HUES64 (cell line): ENCODE measurements at regions not wholly inside any gene's neighbourhood (a gene's known extent, or its start where the extent isn't known, plus 50 kb on each side); places are given as distances from the start of the nearest gene placed in this dataset.
A peak's percentile ranks its signal among the peaks of the same experiment; 100 is the strongest.
"Not testable (repeated sequence)": the region's sequence is repeated elsewhere in the genome, so short reads cannot be mapped to it uniquely, and the experiment has no call there.

Experiments used
- H3K27ac ChIP-seq: 2 replicates; pipeline ENCODE4 v1.7.0; 2013; ENCODE audit warnings: low read depth, low read length, inconsistent platforms
- H3K27me3 ChIP-seq: 2 replicates; pipeline ENCODE4 v1.6.1; 2013; ENCODE audit warnings: mild to moderate bottlenecking, low read length; ENCODE audit not compliant: insufficient read depth
- H3K36me3 ChIP-seq: 2 replicates; pipeline ENCODE4 v1.6.1; 2013; ENCODE audit warnings: mild to moderate bottlenecking, low read length; ENCODE audit not compliant: insufficient read depth
- H3K4me1 ChIP-seq: 2 replicates; pipeline ENCODE4 v1.6.1; 2013; ENCODE audit warnings: mild to moderate bottlenecking, low read length, moderate library complexity; ENCODE audit not compliant: insufficient read depth
- H3K4me3 ChIP-seq: 2 replicates; pipeline ENCODE4 v1.5.1; 2013; ENCODE audit warnings: mild to moderate bottlenecking, low read length, moderate library complexity
- H3K9ac ChIP-seq: 2 replicates; pipeline ENCODE4 v1.6.1; 2013; ENCODE audit warnings: mild to moderate bottlenecking, low read depth, low read length
- H3K9me3 ChIP-seq: 2 replicates; pipeline ENCODE4 v1.6.1; 2013; ENCODE audit warnings: low read depth, low read length; ENCODE audit not compliant: insufficient read depth
- WGBS: fragments of 150-250, 120-280 bp; methylation state at CpG from one replicate; pipeline ENCODE4 v1.1.7; 2013; ENCODE audit warnings: missing lambda C conversion rate; 5-methylcytosine and 5-hydroxymethylcytosine counted together

DNA sequence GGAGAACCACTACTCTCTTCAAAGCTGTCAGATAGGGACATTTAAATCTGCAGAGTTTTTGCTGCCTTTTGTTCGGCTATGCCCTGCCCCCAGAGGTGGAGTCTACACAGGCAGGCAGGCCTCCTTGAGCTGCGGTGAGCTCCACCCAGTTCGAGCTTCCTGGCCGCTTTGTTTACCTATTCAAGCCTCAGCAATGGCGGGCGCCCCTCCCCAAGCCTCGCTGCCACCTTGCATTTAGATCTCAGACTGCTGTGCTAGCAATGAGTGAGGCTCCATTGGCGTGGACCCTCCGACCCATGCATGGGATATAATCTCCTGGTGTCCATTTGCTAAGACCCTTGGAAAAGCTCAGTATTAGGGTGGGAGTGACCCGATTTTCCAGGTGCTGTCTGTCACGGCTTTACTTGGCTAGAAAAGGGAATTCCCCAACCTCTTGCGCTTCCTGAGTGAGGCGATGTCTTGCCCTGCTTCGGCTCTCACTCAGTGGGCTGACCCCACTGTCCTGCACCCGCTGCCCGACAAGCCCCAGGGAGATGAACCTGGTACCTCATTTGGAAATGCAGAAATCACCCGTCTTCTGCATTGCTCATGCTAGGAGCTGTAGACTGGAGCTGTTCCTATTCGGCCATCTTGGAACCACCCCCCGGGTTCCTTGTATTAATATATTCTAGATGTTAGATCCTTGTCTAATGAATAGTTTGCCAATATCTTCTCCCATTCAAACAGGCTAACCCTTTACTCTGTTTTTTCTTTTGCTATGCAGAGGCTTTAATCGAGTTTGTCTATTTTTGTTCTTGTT is 113.8 kb downstream of the COX7C start:
- 92% methylated on average over 19 of the region's 20 CpGs for WGBS
- H3K27me3 ChIP-seq, H3K36me3 ChIP-seq, H3K27ac ChIP-seq, H3K4me1 ChIP-seq, H3K4me3 ChIP-seq, H3K9me3 ChIP-seq, H3K9ac ChIP-seq: not testable (repeated sequence)

DNA sequence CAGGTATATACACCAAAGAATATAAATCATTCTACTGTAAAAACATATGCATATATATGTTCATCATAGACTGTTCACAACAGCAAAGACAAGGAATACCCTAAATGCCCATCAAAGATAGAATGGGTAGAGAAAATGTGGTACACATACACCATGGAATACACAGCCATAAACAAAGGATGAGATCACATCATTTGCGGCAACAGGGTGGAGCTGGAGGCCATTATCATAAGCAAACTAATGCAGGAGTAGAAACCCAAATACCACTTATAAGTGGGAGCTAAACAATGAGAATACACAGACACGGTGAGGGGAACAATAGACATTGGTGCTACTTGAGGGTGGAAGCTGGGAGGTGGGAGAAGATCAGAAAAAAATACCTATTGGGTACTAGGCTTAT is 117.6 kb downstream of the COX7C start:
- H3K4me1 ChIP-seq, result no peaks in the 10 kb centered on the region
- no peak overlapping the region for H3K27ac ChIP-seq
- no peaks in the 10 kb centered on the region for H3K36me3 ChIP-seq
- H3K4me3 ChIP-seq, result no peak overlapping the region
- H3K9me3 ChIP-seq, result peaks cover 22% of the 10 kb centered on the region
- no peaks in the 10 kb centered on the region for H3K27me3 ChIP-seq
- WGBS, result 100% methylated on average over 1 of the region's 2 CpGs
- H3K9ac ChIP-seq, result no peak overlapping the region

DNA sequence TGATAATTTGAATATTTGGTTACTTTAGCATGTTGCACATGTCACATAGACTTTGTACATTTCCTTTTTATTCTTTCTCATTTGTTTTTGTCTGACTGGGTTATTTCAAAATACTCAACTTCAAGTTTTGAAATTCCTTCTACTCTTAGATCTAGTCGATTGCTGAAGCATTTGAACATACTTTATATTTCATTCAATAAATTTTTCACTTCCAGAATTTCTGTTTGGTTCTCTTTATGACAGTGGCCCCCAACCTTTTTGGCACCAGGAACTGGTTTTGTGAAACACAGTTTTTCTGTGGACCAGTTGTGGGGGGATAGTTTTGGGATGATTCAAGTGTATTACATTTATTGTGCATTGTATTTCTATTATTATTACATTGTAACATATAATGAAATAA is 119.8 kb downstream of the COX7C start:
- Histone ChIP-seq H3K27ac (no peak overlapping the region), H3K27me3 (no peaks in the 10 kb centered on the region), H3K36me3 (no peaks in the 10 kb centered on the region), H3K4me1 (no peaks in the 10 kb centered on the region), H3K9me3 (peaks cover 16% of the 10 kb centered on the region; the same call in 1 of the 2 replicates), H3K9ac (no peak overlapping the region), H3K4me3 (no peak overlapping the region)
- 95% methylated on average over 1 of the region's 1 CpG for WGBS

DNA sequence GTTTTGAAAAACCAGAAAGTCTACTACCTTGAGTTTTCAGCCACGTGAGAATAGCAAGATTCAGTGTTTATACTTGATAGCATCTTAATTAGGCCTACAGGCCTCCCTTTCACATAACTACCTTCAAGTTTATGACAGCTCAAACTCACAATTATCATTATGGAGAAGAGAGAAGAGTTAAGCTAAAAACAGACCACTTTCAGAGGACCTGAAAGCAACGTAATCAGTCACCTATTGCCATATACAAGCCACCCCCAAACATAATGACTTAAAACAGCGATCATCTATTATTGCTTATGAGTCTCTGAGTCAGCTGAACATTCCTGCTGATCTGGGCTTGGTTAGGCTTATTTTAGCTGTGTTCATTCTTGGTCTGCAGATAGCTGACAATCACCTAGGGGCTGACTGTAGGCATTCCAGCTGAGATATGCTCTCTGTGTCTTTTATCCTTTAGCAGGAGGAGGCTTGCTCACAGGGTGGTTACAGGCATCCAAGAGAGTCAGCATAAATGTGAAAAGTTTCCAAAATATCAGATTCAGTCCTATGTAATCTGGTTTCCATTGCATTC is 130.9 kb downstream of the COX7C start:
- no peaks in the 10 kb centered on the region for H3K36me3 ChIP-seq
- H3K27ac ChIP-seq, result no peak overlapping the region
- H3K9me3 ChIP-seq, result no peaks in the 10 kb centered on the region
- WGBS, result 63% methylated on average over 3 of the region's 3 CpGs
- H3K27me3 ChIP-seq, result no peaks in the 10 kb centered on the region
- H3K4me3 ChIP-seq, result no peak overlapping the region
- H3K9ac ChIP-seq, result no peak overlapping the region
- H3K4me1 ChIP-seq, result no peaks in the 10 kb centered on the region

DNA sequence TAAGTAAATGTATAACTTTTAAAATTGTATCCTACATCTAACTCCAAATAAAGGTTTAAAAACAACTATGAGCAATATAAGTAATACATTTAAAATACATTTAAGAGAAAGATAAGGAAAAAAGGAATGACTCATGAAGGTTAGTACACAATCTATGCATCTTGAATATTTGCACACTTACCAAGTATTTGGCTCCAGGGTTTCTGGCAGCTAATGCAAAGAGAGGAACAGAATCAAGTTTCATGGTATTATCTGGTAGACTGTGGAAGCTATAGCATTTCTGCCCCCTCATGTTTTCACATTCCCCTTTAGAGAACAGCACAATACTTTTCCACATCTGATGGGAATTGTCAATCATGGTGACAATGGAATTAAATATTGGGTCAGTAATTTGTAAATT is 132.1 kb downstream of the COX7C start:
- Histone ChIP-seq H3K4me3 (no peak overlapping the region), H3K27me3 (no peaks in the 10 kb centered on the region), H3K9me3 (no peaks in the 10 kb centered on the region), H3K27ac (no peak overlapping the region), H3K36me3 (no peaks in the 10 kb centered on the region), H3K4me1 (no peaks in the 10 kb centered on the region), H3K9ac (no peak overlapping the region)

DNA sequence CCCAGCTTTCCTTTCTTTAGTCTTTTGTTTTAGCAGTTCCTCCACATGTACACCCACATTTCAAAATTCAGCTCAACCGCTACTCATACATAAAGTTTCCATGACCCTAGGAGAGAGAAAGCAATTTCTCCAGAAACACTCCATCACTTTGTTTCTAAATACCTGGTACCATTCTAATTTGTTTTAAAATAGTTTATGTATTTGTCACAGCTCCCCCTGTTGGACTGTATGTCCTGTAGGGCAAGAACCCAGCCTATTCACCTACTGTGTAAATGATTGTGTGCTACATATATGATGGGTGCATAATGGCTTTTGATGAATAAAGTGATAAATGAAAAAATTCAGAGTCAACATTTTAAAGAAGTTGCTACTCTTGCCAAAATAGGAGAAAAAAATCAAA is 139.1 kb downstream of the COX7C start:
- Histone ChIP-seq H3K9ac (no peak overlapping the region), H3K27me3 (no peaks in the 10 kb centered on the region), H3K4me1 (no peaks in the 10 kb centered on the region), H3K27ac (no peak overlapping the region), H3K36me3 (no peaks in the 10 kb centered on the region), H3K9me3 (no peaks in the 10 kb centered on the region), H3K4me3 (no peak overlapping the region)
- WGBS, result 100% methylated on average over 1 of the region's 1 CpG

DNA sequence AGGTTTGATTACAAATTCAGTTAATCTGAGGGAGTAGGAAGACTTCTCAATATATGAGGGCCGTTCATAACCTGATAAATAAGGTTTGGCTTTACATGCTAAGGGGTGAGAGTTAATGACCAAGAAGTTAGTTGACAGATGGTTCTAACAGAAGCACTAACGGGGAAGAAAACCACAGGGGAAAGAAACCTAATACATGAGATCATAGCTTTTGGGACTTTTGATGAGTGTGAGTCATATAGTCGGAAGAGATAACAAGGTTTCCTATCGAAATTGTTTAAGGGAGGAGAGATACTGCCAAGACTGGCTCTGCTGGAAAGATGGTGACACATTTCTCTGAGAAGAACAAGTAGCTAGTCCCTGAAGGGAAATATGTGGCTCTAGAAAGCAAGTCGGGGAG is 140.1 kb downstream of the COX7C start:
- H3K27me3 ChIP-seq, result no peaks in the 10 kb centered on the region
- H3K36me3 ChIP-seq, result no peaks in the 10 kb centered on the region
- H3K9me3 ChIP-seq, result no peaks in the 10 kb centered on the region
- H3K4me1 ChIP-seq, result peaks cover under 1% of the 10 kb centered on the region; the same call in 1 of the 2 replicates
- WGBS, result 87% methylated on average over 5 of the region's 5 CpGs
- no peak overlapping the region for H3K27ac ChIP-seq
- no peak overlapping the region for H3K9ac ChIP-seq
- no peak overlapping the region for H3K4me3 ChIP-seq

DNA sequence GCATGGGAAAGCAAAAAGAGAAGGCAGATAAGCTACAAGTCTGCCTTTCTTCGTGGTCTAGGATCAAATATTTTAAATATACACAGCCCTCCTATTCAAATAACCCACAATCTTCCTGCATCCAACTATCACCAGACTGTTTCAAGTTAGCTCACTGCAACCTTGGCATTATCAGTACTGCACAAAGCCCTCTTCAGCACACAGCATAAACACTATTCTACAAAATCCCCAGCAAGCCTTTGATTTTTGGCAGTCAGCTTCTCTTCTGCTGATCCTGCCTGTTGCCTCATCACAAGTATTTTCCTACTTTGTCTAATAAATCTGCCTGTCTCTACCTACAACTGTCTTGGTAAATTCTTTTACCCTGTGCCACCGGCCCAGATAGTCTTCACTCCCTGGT is 142.9 kb downstream of the COX7C start:
- Histone ChIP-seq H3K36me3 (no peaks in the 10 kb centered on the region), H3K4me1 (peaks cover 24% of the 10 kb centered on the region), H3K9ac (no peak overlapping the region), H3K9me3 (no peaks in the 10 kb centered on the region), H3K27ac (no peak overlapping the region), H3K27me3 (no peaks in the 10 kb centered on the region), H3K4me3 (no peak overlapping the region)
- WGBS, result 89% methylated on average over 2 of the region's 2 CpGs

DNA sequence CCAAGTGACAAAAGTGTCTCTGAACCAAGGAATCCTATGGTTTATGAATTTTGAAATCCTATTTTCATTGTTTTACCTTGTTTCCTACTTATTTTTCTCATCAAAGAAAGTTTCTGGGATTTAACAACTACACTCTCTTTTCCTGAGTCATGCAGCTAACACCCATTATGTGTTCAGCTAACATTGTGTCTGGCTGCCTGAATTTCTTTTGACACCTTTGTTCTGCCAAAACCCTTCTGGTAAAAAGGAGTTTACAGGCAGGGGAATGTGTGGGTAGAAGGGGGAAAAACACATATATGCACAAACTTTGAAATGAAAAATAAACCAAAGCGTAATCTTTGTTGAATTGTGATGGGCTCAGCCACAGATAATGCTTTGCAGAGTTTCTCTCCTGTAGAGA is 146.2 kb downstream of the COX7C start:
- 95% methylated on average over 1 of the region's 1 CpG for WGBS
- H3K4me1 ChIP-seq, result peaks cover 29% of the 10 kb centered on the region
- H3K36me3 ChIP-seq, result no peaks in the 10 kb centered on the region
- H3K9me3 ChIP-seq, result peaks cover 19% of the 10 kb centered on the region
- no peak overlapping the region for H3K4me3 ChIP-seq
- peak overlapping the region; percentile 32; the same call in 1 of the 2 replicates for H3K27ac ChIP-seq
- no peaks in the 10 kb centered on the region for H3K27me3 ChIP-seq
- H3K9ac ChIP-seq, result no peak overlapping the region

DNA sequence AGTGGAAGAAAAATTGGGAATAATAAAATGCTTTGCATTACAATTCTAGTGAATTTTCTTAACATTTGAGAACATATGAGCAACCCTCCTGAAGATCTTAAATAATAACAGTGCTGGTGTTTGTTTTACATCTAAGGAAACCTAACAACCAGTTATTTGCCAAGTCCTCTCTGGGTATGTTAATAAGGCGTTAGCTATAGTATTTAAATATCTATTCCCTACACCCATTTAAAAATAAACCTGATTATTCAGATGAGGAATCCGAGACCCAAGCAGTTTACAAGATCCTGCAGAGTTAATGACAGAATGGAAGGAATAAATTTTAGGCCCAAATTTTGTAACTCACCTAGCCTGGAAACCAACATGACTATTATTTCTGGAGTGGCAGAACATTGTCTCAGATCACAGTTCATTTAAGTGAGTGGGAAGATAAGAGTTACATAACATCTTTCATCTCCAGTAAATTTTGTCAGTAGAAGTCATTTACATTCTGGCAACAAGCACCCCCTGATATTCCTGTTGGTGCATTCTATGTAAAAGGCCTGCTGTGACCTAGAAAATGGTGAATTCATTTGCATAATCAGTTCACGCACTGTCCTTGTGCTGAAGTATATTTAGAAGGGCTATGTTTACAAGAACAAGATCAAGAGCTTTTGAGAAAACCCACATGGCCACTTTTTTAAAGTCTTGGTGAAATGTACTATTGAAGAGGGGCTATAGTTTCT is 148.2 kb downstream of the COX7C start:
- H3K27ac ChIP-seq, result no peak overlapping the region
- H3K4me3 ChIP-seq, result no peak overlapping the region
- H3K36me3 ChIP-seq, result no peaks in the 10 kb centered on the region
- H3K9me3 ChIP-seq, result peaks cover 33% of the 10 kb centered on the region
- 91% methylated on average over 2 of the region's 3 CpGs for WGBS
- H3K27me3 ChIP-seq, result no peaks in the 10 kb centered on the region
- H3K4me1 ChIP-seq, result peaks cover 29% of the 10 kb centered on the region
- H3K9ac ChIP-seq, result no peak overlapping the region

DNA sequence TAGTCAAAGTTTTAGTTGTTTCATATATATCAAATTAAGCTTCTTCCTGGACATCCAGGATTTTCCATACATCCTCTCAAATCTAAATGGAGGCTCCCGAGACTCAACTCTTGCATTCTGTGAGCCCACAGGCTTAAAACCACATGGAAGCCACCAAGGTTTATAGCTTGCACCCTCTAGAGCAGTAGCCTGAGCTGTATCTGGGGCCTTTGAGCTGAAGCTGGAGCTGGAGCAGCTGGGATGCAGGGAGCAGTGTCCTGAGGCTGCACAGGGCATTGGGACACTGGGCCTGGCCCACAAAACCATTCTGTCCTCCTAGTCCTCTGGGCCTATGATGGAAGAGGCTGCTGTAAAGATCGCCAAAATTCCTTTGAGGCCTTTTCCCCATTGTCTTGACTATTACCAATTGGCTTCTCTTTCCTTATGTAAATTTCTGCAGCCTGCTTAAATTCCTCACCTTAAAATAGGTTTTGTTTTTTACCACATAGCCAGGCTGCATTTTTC is 151.0 kb downstream of the COX7C start:
- no peak overlapping the region for H3K9ac ChIP-seq
- 92% methylated on average over 2 of the region's 2 CpGs for WGBS
- H3K4me1 ChIP-seq, result peaks cover 19% of the 10 kb centered on the region
- no peaks in the 10 kb centered on the region for H3K27me3 ChIP-seq
- H3K9me3 ChIP-seq, result peaks cover 39% of the 10 kb centered on the region
- H3K27ac ChIP-seq, result no peak overlapping the region
- no peak overlapping the region for H3K4me3 ChIP-seq
- no peaks in the 10 kb centered on the region for H3K36me3 ChIP-seq
